Neural cell (in vitro differentiated cells): ENCODE measurements at regions not wholly inside any gene's neighbourhood (a gene's known extent, or its start where the extent isn't known, plus 50 kb on each side); places are given as distances from the start of the nearest gene placed in this dataset.

Source experiments
- H2AFZ ChIP-seq: fragments of 200-600, 300-800 bp; sonication (generic), shearing (Covaris generic); 2 replicates; pipeline ENCODE4 v1.6.0; 2014; ENCODE audit warnings: low read depth, mild to moderate bottlenecking, antibody characterized with exemption, low read length, moderate library complexity
- H3F3A ChIP-seq: fragments of 200-600 bp; shearing (Covaris generic); 2 replicates; pipeline ENCODE4 v1.6.1; 2016; ENCODE audit warnings: mild to moderate bottlenecking, moderate library complexity, mixed read lengths, antibody characterized with exemption, low read length; ENCODE audit not compliant: insufficient read depth, poor library complexity, severe bottlenecking
- H3K27ac ChIP-seq: fragments of 200-600, 300-800 bp; sonication (generic), shearing (Covaris generic); 2 replicates; pipeline ENCODE4 v1.5.1; 2014; ENCODE audit warnings: mild to moderate bottlenecking, low read length, moderate library complexity
- H3K27me3 ChIP-seq: fragments of 300-800, 200-600 bp; sonication (generic), shearing (Covaris generic); 2 replicates; pipeline ENCODE4 v1.6.0; 2014; ENCODE audit warnings: mild to moderate bottlenecking, low read depth, low read length, moderate library complexity; ENCODE audit not compliant: insufficient read depth
- H3K36me3 ChIP-seq: fragments of 300-800, 200-600 bp; sonication (generic), shearing (Covaris generic); 2 replicates; pipeline ENCODE4 v1.5.1; 2014; ENCODE audit warnings: mild to moderate bottlenecking, antibody characterized with exemption, low read length, moderate library complexity; ENCODE audit not compliant: insufficient read depth
- H3K4me2 ChIP-seq: fragments of 300-800, 200-600 bp; sonication (generic), shearing (Covaris generic); 2 replicates; pipeline ENCODE4 v1.6.0; 2014; ENCODE audit warnings: mild to moderate bottlenecking, low read length
- H3K4me3 ChIP-seq: fragments of 300-800, 200-600 bp; sonication (generic), shearing (Covaris generic); 2 replicates; pipeline ENCODE4 v1.5.1; 2014; ENCODE audit warnings: mild to moderate bottlenecking, low read length, moderate library complexity
- H3K79me2 ChIP-seq: fragments of 200-600 bp; shearing (Covaris generic); replicated peaks from 2 replicates; pipeline ENCODE4 v1.6.0; 2014; ENCODE audit warnings: mild to moderate bottlenecking, low read length, moderate library complexity; ENCODE audit not compliant: insufficient read depth
- H3K9ac ChIP-seq: fragments of 300-800, 200-600 bp; sonication (generic), shearing (Covaris generic); 2 replicates; pipeline ENCODE4 v1.6.1; 2016; ENCODE audit warnings: mild to moderate bottlenecking, low read length, mixed read lengths
- H3K9me2 ChIP-seq: fragments of 200-600 bp; shearing (Covaris generic); 2 replicates; pipeline ENCODE4 v1.6.1; 2016; ENCODE audit warnings: mild to moderate bottlenecking, low read length, mixed read lengths; ENCODE audit not compliant: insufficient read depth
- H3K9me3 ChIP-seq: fragments of 200-600, 300-800 bp; sonication (generic), shearing (Covaris generic); 2 replicates; pipeline ENCODE4 v1.6.1; 2016; ENCODE audit warnings: mild to moderate bottlenecking, mixed run types, low read length, moderate library complexity, mixed read lengths
- H4K20me1 ChIP-seq: fragments of 200-600 bp; shearing (Covaris generic); 2 replicates; pipeline ENCODE4 v1.6.1; 2016; ENCODE audit warnings: mild to moderate bottlenecking, mixed run types; ENCODE audit not compliant: insufficient read depth
- EP300 ChIP-seq: fragments of 450-650 bp; conservative IDR thresholded peaks from 2 replicates; pipeline ENCODE4 v1.6.1; 2014; ENCODE audit warnings: antibody characterized with exemption, mild to moderate bottlenecking, moderate library complexity; ENCODE audit not compliant: poor library complexity, severe bottlenecking
- EZH2 ChIP-seq: fragments of 200-600, 300-800 bp; shearing (Covaris generic), sonication (generic); IDR thresholded peaks from 2 replicates; pipeline ENCODE4 v1.6.1; 2014; ENCODE audit warnings: antibody characterized with exemption, low read length, borderline replicate concordance, mild to moderate bottlenecking; ENCODE audit not compliant: insufficient read depth, poor library complexity, severe bottlenecking
- MXI1 ChIP-seq: fragments of 450-650 bp; conservative IDR thresholded peaks from 2 replicates; pipeline ENCODE4 v1.6.1; 2014; ENCODE audit warnings: antibody characterized with exemption, mild to moderate bottlenecking; ENCODE audit not compliant: poor library complexity, severe bottlenecking
- POLR2AphosphoS5 ChIP-seq: IDR thresholded peaks from 2 replicates; pipeline ENCODE4 v1.6.1; 2012
- RAD21 ChIP-seq: fragments of 450-650 bp; conservative IDR thresholded peaks from 2 replicates; pipeline ENCODE4 v1.6.1; 2014; ENCODE audit warnings: antibody characterized with exemption, mild to moderate bottlenecking, moderate library complexity
- SMC3 ChIP-seq: fragments of 450-650 bp; conservative IDR thresholded peaks from 2 replicates; pipeline ENCODE4 v1.6.1; 2014; ENCODE audit warnings: antibody characterized with exemption, mild to moderate bottlenecking, moderate library complexity; ENCODE audit not compliant: poor library complexity
- TAF1 ChIP-seq: IDR thresholded peaks from 2 replicates; pipeline ENCODE4 v1.6.1; 2012; ENCODE audit warnings: low read depth
- TF ChIP-seq, protein P1 (sequence below): IDR thresholded peaks from 2 replicates; pipeline ENCODE4 v1.6.1; 2012; ENCODE audit warnings: borderline replicate concordance

- Histone ChIP-seq H4K20me1 (no peaks in the 10 kb centered on the region), H3F3A (no peaks in the 10 kb centered on the region), H3K27ac (no peak overlapping the region), H2AFZ (no peak overlapping the region), H3K4me3 (no peak overlapping the region), H3K9me3 (no peaks in the 10 kb centered on the region), H3K79me2 (no peaks in the 10 kb centered on the region), H3K36me3 (no peaks in the 10 kb centered on the region), H3K4me2 (no peak overlapping the region), H3K9ac (no peak overlapping the region), H3K9me2 (no peaks in the 10 kb centered on the region), H3K27me3 (no peaks in the 10 kb centered on the region)
- no peak for TF ChIP-seq RAD21
Observed at GRCh38 chr3:29143151-29143550, 137.7 kb upstream of the RBMS3 start.

- H3K36me3 ChIP-seq = no peaks in the 10 kb centered on the region
- H4K20me1 ChIP-seq = no peaks in the 10 kb centered on the region
- H3K4me2 ChIP-seq = no peak overlapping the region
- no peak overlapping the region for H3K9ac ChIP-seq
- H3K9me3 ChIP-seq = no peaks in the 10 kb centered on the region
- no peak overlapping the region for H2AFZ ChIP-seq
- TF ChIP-seq POLR2AphosphoS5 = no peak
- TF ChIP-seq, protein P1, sequence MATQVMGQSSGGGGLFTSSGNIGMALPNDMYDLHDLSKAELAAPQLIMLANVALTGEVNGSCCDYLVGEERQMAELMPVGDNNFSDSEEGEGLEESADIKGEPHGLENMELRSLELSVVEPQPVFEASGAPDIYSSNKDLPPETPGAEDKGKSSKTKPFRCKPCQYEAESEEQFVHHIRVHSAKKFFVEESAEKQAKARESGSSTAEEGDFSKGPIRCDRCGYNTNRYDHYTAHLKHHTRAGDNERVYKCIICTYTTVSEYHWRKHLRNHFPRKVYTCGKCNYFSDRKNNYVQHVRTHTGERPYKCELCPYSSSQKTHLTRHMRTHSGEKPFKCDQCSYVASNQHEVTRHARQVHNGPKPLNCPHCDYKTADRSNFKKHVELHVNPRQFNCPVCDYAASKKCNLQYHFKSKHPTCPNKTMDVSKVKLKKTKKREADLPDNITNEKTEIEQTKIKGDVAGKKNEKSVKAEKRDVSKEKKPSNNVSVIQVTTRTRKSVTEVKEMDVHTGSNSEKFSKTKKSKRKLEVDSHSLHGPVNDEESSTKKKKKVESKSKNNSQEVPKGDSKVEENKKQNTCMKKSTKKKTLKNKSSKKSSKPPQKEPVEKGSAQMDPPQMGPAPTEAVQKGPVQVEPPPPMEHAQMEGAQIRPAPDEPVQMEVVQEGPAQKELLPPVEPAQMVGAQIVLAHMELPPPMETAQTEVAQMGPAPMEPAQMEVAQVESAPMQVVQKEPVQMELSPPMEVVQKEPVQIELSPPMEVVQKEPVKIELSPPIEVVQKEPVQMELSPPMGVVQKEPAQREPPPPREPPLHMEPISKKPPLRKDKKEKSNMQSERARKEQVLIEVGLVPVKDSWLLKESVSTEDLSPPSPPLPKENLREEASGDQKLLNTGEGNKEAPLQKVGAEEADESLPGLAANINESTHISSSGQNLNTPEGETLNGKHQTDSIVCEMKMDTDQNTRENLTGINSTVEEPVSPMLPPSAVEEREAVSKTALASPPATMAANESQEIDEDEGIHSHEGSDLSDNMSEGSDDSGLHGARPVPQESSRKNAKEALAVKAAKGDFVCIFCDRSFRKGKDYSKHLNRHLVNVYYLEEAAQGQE = no peak
- no peak for TF ChIP-seq TAF1
- no peak for TF ChIP-seq RAD21
- TF ChIP-seq MXI1 = no peak
- TF ChIP-seq EZH2 = no peak
- TF ChIP-seq SMC3 = no peak
- TF ChIP-seq EP300 = no peak
- no peaks in the 10 kb centered on the region for H3K27me3 ChIP-seq
- H3K4me3 ChIP-seq = no peak overlapping the region
- H3K79me2 ChIP-seq = no peaks in the 10 kb centered on the region
- no peaks in the 10 kb centered on the region for H3F3A ChIP-seq
- no peaks in the 10 kb centered on the region for H3K9me2 ChIP-seq
- no peak overlapping the region for H3K27ac ChIP-seq
Observed at GRCh38 chr3:29144361-29144760, 136.5 kb upstream of the RBMS3 start.

DNA sequence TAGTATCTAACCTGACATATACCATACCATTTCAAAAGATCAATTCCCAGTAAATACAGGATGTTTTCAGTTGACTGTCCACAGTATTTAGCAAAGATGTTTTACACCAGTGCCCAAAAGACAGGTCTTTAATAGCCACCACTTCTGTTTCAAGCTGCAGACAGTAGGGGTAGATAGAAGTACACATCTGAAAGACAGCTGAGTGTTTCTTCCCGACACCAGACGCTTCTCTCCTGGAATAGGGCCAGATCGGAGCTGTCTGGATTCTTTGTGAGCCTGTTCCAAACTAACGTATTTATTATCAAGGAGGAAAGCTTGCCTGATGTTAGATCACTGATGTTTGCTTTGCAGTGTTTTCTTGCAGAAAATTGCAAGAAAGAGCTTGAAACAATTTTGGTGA, 136.1 kb upstream of the RBMS3 start:
- Histone ChIP-seq H3K4me3 (no peak overlapping the region), H4K20me1 (no peaks in the 10 kb centered on the region), H3K27me3 (no peaks in the 10 kb centered on the region), H3K9me3 (no peaks in the 10 kb centered on the region), H3K4me2 (no peak overlapping the region), H3K9ac (no peak overlapping the region), H3K79me2 (no peaks in the 10 kb centered on the region), H3F3A (no peaks in the 10 kb centered on the region), H3K9me2 (no peaks in the 10 kb centered on the region), H3K36me3 (no peaks in the 10 kb centered on the region), H2AFZ (no peak overlapping the region), H3K27ac (no peak overlapping the region)
- TF ChIP-seq RAD21 (peak; percentile 35), SMC3 (no peak), POLR2AphosphoS5 (no peak)
